ENCODE measurements at regions not wholly inside any gene's neighbourhood (a gene's known extent, or its start where the extent isn't known, plus 50 kb on each side); places are given as distances from the start of the nearest gene placed in this dataset.

- Mint-ChIP-seq H3K9me3 (peaks cover 22% of the 10 kb centered on the region), H3K4me3 (no peak overlapping the region), H3K36me3 (no peaks in the 10 kb centered on the region), H3K4me1 (peaks cover 4% of the 10 kb centered on the region), H3K27ac (no peak overlapping the region), H3K27me3 (ENCODE audit: low read depth) (no peaks in the 10 kb centered on the region)
- no peak for DNase-seq (ENCODE audit: low spot score in 2 of 2, unreplicated experiment in 2 of 2)
- TF ChIP-seq CTCF (IDR thresholded peaks at IDR 0.05; ENCODE audit: unreplicated experiment): no peak
Measured at GRCh38 chrX:149296092-149296491, 209.0 kb downstream of the IDS start.

- Mint-ChIP-seq H3K27me3 (ENCODE audit: low read depth) (no peaks in the 10 kb centered on the region), H3K27ac (no peak overlapping the region), H3K36me3 (no peaks in the 10 kb centered on the region), H3K4me3 (no peak overlapping the region), H3K9me3 (peaks cover 23% of the 10 kb centered on the region), H3K4me1 (no peaks in the 10 kb centered on the region)
- DNase-seq (ENCODE audit: low spot score in 2 of 2, unreplicated experiment in 2 of 2): peak in 1 of 2 experiments; percentile 53
- peak; percentile 83 for TF ChIP-seq CTCF (IDR thresholded peaks at IDR 0.05; ENCODE audit: unreplicated experiment)
Measured at GRCh38 chrX:149286940-149287349, 218.2 kb downstream of the IDS start.

GRCh38 chrX:149284616-149285015 is 220.5 kb downstream of the IDS start:
- DNase-seq (ENCODE audit: low spot score in 2 of 2, unreplicated experiment in 2 of 2): no peak
- no peaks in the 10 kb centered on the region for H3K36me3 Mint-ChIP-seq
- H3K27me3 Mint-ChIP-seq (ENCODE audit: low read depth): no peaks in the 10 kb centered on the region
- H3K9me3 Mint-ChIP-seq: peaks cover 26% of the 10 kb centered on the region
- H3K4me3 Mint-ChIP-seq: no peak overlapping the region
- no peak overlapping the region for H3K27ac Mint-ChIP-seq
- no peaks in the 10 kb centered on the region for H3K4me1 Mint-ChIP-seq
- no peak for TF ChIP-seq CTCF (IDR thresholded peaks at IDR 0.05; ENCODE audit: unreplicated experiment)

- Mint-ChIP-seq H3K4me3 (no peak overlapping the region), H3K4me1 (no peaks in the 10 kb centered on the region), H3K27ac (no peak overlapping the region), H3K36me3 (no peaks in the 10 kb centered on the region), H3K9me3 (peaks cover 34% of the 10 kb centered on the region), H3K27me3 (ENCODE audit: low read depth) (no peaks in the 10 kb centered on the region)
- DNase-seq (ENCODE audit: low spot score in 2 of 2, unreplicated experiment in 2 of 2): no peak
- no peak for TF ChIP-seq CTCF (IDR thresholded peaks at IDR 0.05; ENCODE audit: unreplicated experiment)
Measured at GRCh38 chrX:149283853-149284252, 221.3 kb downstream of the IDS start.

GRCh38 chrX:149282909-149283308 is 222.2 kb downstream of the IDS start:
- no peaks in the 10 kb centered on the region for H3K36me3 Mint-ChIP-seq
- peaks cover 39% of the 10 kb centered on the region for H3K9me3 Mint-ChIP-seq
- no peak for DNase-seq (ENCODE audit: low spot score in 2 of 2, unreplicated experiment in 2 of 2)
- no peak overlapping the region for H3K4me3 Mint-ChIP-seq
- no peak overlapping the region for H3K27ac Mint-ChIP-seq
- no peaks in the 10 kb centered on the region for H3K27me3 Mint-ChIP-seq (ENCODE audit: low read depth)
- no peaks in the 10 kb centered on the region for H3K4me1 Mint-ChIP-seq
- no peak for TF ChIP-seq CTCF (IDR thresholded peaks at IDR 0.05; ENCODE audit: unreplicated experiment)

GRCh38 chrX:149280011-149280410 is 225.1 kb downstream of the IDS start:
- no peaks in the 10 kb centered on the region for H3K4me1 Mint-ChIP-seq
- peaks cover 43% of the 10 kb centered on the region for H3K9me3 Mint-ChIP-seq
- H3K4me3 Mint-ChIP-seq: no peak overlapping the region
- no peak overlapping the region for H3K27ac Mint-ChIP-seq
- TF ChIP-seq CTCF (IDR thresholded peaks at IDR 0.05; ENCODE audit: unreplicated experiment): no peak
- no peaks in the 10 kb centered on the region for H3K27me3 Mint-ChIP-seq (ENCODE audit: low read depth)
- no peaks in the 10 kb centered on the region for H3K36me3 Mint-ChIP-seq
- no peak for DNase-seq (ENCODE audit: low spot score in 2 of 2, unreplicated experiment in 2 of 2)

Measured in mesothelial cell of epicardium (in vitro differentiated cells).